ENCODE measurements at regions not wholly inside any gene's neighbourhood (a gene's known extent, or its start where the extent isn't known, plus 50 kb on each side); places are given as distances from the start of the nearest gene placed in this dataset.
"Not testable (repeated sequence)": the region's sequence is repeated elsewhere in the genome, so short reads cannot be mapped to it uniquely, and the experiment has no call there.

DNA sequence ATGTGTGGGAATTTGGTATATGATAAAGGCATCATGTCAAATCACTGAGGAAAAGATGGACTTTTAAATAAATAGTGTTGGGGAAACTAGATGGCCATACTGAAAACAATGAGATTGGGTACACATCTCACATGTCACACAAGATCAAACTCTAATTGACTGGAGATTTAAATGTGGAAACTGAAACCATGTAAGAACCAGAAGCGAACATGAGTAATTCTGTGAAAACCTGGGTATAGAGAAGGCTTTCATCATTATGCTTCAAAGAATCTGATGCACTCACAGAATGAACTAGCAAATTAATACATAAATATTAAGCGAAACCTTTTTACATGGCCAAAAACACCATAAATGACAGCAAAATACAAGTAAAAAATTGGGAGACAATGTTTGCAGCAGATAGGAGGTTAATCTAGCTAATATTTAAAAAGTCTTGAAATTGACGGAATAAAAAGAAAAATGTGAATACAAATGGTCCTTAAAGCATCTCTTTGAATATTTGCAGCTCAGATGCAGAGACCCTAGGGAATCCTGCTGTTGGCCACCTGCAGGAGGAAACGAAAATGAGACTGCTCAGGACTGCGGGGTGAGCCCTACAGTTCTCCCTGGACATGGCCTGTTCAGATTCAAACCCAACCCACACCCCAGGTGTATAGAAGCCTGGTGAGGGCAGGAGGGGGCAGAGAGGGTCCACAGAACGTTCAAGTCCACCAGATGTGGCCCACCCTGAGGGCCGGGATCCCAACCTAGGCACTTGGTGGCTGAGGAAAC is 297.6 kb upstream of the WSB1 start:
- FAIRE-seq; H3K27ac ChIP-seq (ENCODE audit: control insufficient read depth, insufficient read depth, low read length); H4K20me1 ChIP-seq (ENCODE audit: control insufficient read depth, extremely low read depth, insufficient read depth, low read length); H3K9ac ChIP-seq (ENCODE audit: control insufficient read depth, extremely low read depth, insufficient read depth, low read length); H3K27me3 ChIP-seq (ENCODE audit: control insufficient read depth, extremely low read depth, insufficient read depth, low read length); DNase-seq (ENCODE audit: low read depth, low spot score); dilution Hi-C loops (cut with MboI; ENCODE audit: extremely low pct_ligation_motif_present, low sequenced_read_pairs); H3K9me3 ChIP-seq (ENCODE audit: control insufficient read depth, low read depth, low read length); H2AFZ ChIP-seq (ENCODE audit: control insufficient read depth, low read length); H3K79me2 ChIP-seq (ENCODE audit: control insufficient read depth, insufficient read depth, low read length); H3K4me3 ChIP-seq (ENCODE audit: control insufficient read depth in 2 of 3, extremely low read depth in 1 of 3, insufficient read depth in 2 of 3, low read depth in 1 of 3, low read length in 3 of 3); H3K4me2 ChIP-seq (ENCODE audit: control insufficient read depth, extremely low read depth, insufficient read depth, low read depth, low read length); H3K9me1 ChIP-seq (ENCODE audit: control insufficient read depth, extremely low read depth, insufficient read depth, low read length); H3K4me1 ChIP-seq (ENCODE audit: control insufficient read depth, extremely low read depth, insufficient read depth, low read length); H3K36me3 ChIP-seq (ENCODE audit: control insufficient read depth in 2 of 2, extremely low read depth in 1 of 2, insufficient read depth in 2 of 2, low read length in 2 of 2): not testable (repeated sequence)

- H3K27me3 ChIP-seq (ENCODE audit: control insufficient read depth, extremely low read depth, insufficient read depth, low read length); H3K9me1 ChIP-seq (ENCODE audit: control insufficient read depth, extremely low read depth, insufficient read depth, low read length); H2AFZ ChIP-seq (ENCODE audit: control insufficient read depth, low read length); FAIRE-seq; H4K20me1 ChIP-seq (ENCODE audit: control insufficient read depth, extremely low read depth, insufficient read depth, low read length); H3K79me2 ChIP-seq (ENCODE audit: control insufficient read depth, insufficient read depth, low read length); H3K9me3 ChIP-seq (ENCODE audit: control insufficient read depth, low read depth, low read length); H3K4me1 ChIP-seq (ENCODE audit: control insufficient read depth, extremely low read depth, insufficient read depth, low read length); H3K27ac ChIP-seq (ENCODE audit: control insufficient read depth, insufficient read depth, low read length); DNase-seq (ENCODE audit: low read depth, low spot score); H3K9ac ChIP-seq (ENCODE audit: control insufficient read depth, extremely low read depth, insufficient read depth, low read length); H3K4me2 ChIP-seq (ENCODE audit: control insufficient read depth, extremely low read depth, insufficient read depth, low read depth, low read length); H3K36me3 ChIP-seq (ENCODE audit: control insufficient read depth in 2 of 2, extremely low read depth in 1 of 2, insufficient read depth in 2 of 2, low read length in 2 of 2); dilution Hi-C loops (cut with MboI; ENCODE audit: extremely low pct_ligation_motif_present, low sequenced_read_pairs); H3K4me3 ChIP-seq (ENCODE audit: control insufficient read depth in 2 of 3, extremely low read depth in 1 of 3, insufficient read depth in 2 of 3, low read depth in 1 of 3, low read length in 3 of 3): not testable (repeated sequence)
Measured at GRCh38 chr17:27007734-27008531, 286.0 kb upstream of the WSB1 start.

GRCh38 chr17:27009087-27009486 is 284.8 kb upstream of the WSB1 start:
- Histone ChIP-seq H3K4me3 (ENCODE audit: control insufficient read depth in 2 of 3, extremely low read depth in 1 of 3, insufficient read depth in 2 of 3, low read depth in 1 of 3, low read length in 3 of 3) (no peak overlapping the region), H4K20me1 (ENCODE audit: control insufficient read depth, extremely low read depth, insufficient read depth, low read length) (no peaks in the 10 kb centered on the region), H2AFZ (ENCODE audit: control insufficient read depth, low read length) (no peak overlapping the region), H3K27me3 (ENCODE audit: control insufficient read depth, extremely low read depth, insufficient read depth, low read length) (no peaks in the 10 kb centered on the region), H3K9me3 (ENCODE audit: control insufficient read depth, low read depth, low read length) (peaks cover 3% of the 10 kb centered on the region), H3K4me2 (ENCODE audit: control insufficient read depth, extremely low read depth, insufficient read depth, low read depth, low read length) (no peak overlapping the region), H3K36me3 (ENCODE audit: control insufficient read depth in 2 of 2, extremely low read depth in 1 of 2, insufficient read depth in 2 of 2, low read length in 2 of 2) (no peaks in the 10 kb centered on the region), H3K27ac (ENCODE audit: control insufficient read depth, insufficient read depth, low read length) (no peak overlapping the region), H3K4me1 (ENCODE audit: control insufficient read depth, extremely low read depth, insufficient read depth, low read length) (no peaks in the 10 kb centered on the region), H3K79me2 (ENCODE audit: control insufficient read depth, insufficient read depth, low read length) (no peaks in the 10 kb centered on the region), H3K9me1 (ENCODE audit: control insufficient read depth, extremely low read depth, insufficient read depth, low read length) (no peaks in the 10 kb centered on the region), H3K9ac (ENCODE audit: control insufficient read depth, extremely low read depth, insufficient read depth, low read length) (no peak overlapping the region)
- DNase-seq (ENCODE audit: low read depth, low spot score), result no peak
- dilution Hi-C loops (cut with MboI; ENCODE audit: extremely low pct_ligation_motif_present, low sequenced_read_pairs), result no loop called here
- no peak for FAIRE-seq
- no peak for TF ChIP-seq CTCF (optimal IDR thresholded peaks at IDR 0.05 in 1 of 3, IDR thresholded peaks at IDR 0.05 in 1 of 3, conservative IDR thresholded peaks at IDR 0.05 in 1 of 3; ENCODE audit: extremely low read depth in 1 of 3, insufficient read depth in 2 of 3, low read length in 3 of 3)
- TF ChIP-seq EZH2 (IDR thresholded peaks at IDR 0.05; ENCODE audit: low read length), result no peak

DNA sequence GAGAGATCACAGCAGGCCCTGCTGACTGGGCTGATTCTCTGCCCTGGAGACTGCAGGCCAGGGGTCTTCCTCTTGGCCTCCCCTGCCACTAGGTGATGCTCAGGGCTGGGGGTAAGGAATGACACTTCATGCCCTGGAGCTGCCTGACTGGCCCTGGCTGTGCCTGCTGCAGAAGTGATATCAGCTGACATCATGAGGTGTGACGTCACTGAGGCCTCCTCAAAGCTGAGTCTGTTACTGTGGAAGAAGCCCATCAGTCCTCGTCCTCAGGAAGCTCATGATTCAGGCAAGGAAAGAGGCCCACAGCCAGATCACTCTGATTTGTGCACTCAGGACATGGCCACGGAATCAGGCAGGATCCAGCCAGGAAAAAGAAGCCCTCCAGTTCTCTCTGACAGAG is 283.8 kb upstream of the WSB1 start:
- H3K9me1 ChIP-seq (ENCODE audit: control insufficient read depth, extremely low read depth, insufficient read depth, low read length); H4K20me1 ChIP-seq (ENCODE audit: control insufficient read depth, extremely low read depth, insufficient read depth, low read length); H3K4me2 ChIP-seq (ENCODE audit: control insufficient read depth, extremely low read depth, insufficient read depth, low read depth, low read length); DNase-seq (ENCODE audit: low read depth, low spot score); H3K36me3 ChIP-seq (ENCODE audit: control insufficient read depth in 2 of 2, extremely low read depth in 1 of 2, insufficient read depth in 2 of 2, low read length in 2 of 2); H3K9me3 ChIP-seq (ENCODE audit: control insufficient read depth, low read depth, low read length); H3K9ac ChIP-seq (ENCODE audit: control insufficient read depth, extremely low read depth, insufficient read depth, low read length); FAIRE-seq; H3K27ac ChIP-seq (ENCODE audit: control insufficient read depth, insufficient read depth, low read length); H3K4me1 ChIP-seq (ENCODE audit: control insufficient read depth, extremely low read depth, insufficient read depth, low read length); H2AFZ ChIP-seq (ENCODE audit: control insufficient read depth, low read length); H3K4me3 ChIP-seq (ENCODE audit: control insufficient read depth in 2 of 3, extremely low read depth in 1 of 3, insufficient read depth in 2 of 3, low read depth in 1 of 3, low read length in 3 of 3); H3K27me3 ChIP-seq (ENCODE audit: control insufficient read depth, extremely low read depth, insufficient read depth, low read length); dilution Hi-C loops (cut with MboI; ENCODE audit: extremely low pct_ligation_motif_present, low sequenced_read_pairs); H3K79me2 ChIP-seq (ENCODE audit: control insufficient read depth, insufficient read depth, low read length): not testable (repeated sequence)

Measured in keratinocyte (primary cell).